GM19351 (cell line): ENCODE measurements at regions not wholly inside any gene's neighbourhood (a gene's known extent, or its start where the extent isn't known, plus 50 kb on each side); places are given as distances from the start of the nearest gene placed in this dataset.
"Not testable (repeated sequence)": the region's sequence is repeated elsewhere in the genome, so short reads cannot be mapped to it uniquely, and the experiment has no call there.

ENCODE experiments used
- ATAC-seq: cut with Tn5 transposase; IDR thresholded peaks from one replicate; pipeline ENCODE4 v1.9.1; 2021; ENCODE audit warnings: mild to moderate bottlenecking, moderate library complexity; ENCODE audit not compliant: unreplicated experiment

- no peak for ATAC-seq
Measured at GRCh38 chr5:10921160-10921559, 160.1 kb upstream of the DAP start.

DNA sequence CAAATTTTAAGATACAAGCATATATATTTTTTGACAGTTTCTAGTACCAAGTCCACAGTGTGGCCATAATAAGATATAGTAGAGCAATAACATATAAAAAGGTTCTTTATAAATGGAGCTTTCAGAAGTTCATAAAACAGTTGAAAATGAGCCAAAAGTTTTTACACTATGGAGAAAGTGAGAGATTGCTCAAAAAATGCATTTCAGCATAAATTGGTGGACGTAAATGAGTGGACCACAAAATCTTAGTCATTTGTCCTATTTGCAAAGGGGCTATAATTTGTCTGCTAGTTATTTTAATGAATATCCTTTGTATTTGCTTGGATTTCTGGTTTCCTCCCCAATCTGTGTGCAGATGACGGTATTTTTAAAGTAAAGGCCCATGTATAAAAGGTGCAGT, 159.4 kb upstream of the DAP start:
- ATAC-seq = no peak

- no peak for ATAC-seq
Measured at GRCh38 chr5:10914741-10915480, 153.9 kb upstream of the DAP start.

GRCh38 chr5:10913841-10914240, 152.8 kb upstream of the DAP start:
- no peak for ATAC-seq

DNA sequence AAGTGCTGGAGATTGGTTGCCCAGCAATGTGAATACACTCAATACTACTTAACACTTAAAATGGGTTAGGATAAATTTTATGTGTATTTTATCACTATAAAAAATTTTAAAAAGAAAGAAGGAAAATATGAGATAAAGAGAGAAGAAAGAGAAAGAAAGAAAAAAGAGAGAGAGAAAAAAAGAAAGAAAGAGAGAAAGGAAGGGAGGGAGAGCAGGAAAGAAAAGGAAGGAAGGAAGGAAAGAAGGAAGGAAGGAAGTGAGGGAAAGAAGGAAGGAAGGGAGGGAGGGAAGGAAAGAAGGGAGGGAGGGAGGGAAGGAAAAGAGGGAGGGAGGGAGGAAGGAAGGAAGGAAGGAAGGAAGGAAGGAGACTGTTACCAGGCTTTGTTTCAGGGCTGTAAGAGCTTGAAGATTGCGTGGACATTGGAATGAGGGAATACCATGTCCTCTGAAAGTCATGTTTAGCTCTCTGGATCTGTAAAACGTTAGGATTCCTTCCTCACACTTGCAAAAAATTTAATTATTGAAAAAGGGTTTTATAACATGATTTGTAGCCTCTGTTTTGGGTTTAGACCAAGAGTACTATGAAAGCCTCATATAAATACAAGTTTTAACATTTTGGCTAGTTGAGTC, 152.3 kb upstream of the DAP start:
- ATAC-seq = no peak

DNA sequence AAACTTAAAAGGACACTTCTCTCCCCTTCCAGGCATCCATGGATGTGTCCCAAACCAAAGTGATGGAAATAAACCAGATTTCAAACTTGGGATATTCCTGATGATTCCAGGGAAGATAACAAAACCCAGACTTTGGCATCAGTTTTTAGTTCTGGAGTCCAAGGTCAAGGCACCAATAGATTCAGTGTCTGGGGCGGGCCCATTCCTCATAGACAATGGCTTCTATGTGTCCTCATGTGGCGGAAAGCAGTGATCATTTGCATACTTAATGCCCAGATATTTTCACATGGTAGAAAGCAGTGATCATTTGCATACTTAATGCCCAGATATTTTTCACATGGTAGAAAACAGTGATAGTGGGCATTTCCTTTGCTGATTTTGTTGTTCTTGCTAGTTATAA, 151.4 kb upstream of the DAP start:
- no peak for ATAC-seq

- no peak for ATAC-seq
Measured at GRCh38 chr5:10910261-10910660, 149.2 kb upstream of the DAP start.

DNA sequence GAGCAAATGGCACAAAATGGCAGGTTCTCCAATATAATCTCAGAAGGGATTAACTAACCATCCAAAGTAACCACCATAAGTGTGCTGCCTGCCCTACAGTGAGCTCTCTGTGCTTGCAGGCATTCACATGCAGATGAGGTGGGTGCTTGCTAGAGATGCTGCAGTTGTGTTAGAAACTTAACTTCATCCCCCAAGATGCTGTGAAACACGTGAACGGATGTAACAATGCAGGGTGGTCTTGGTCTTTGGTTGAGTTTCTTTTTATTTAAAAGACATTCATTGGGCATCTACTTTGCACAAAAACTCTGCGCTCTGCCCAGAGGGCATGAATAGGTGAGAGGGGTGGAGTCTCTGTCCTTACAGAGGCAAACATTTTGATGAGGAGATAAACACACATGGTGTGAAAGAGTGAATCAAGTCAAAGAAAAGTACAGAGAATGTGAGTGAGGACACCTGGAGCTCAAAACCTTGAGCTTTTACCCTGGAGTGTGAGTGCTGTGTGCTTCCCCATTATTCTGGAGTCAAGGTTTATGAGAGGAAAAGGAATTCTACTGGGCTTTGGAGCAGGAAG, 143.9 kb upstream of the DAP start:
- no peak for ATAC-seq

DNA sequence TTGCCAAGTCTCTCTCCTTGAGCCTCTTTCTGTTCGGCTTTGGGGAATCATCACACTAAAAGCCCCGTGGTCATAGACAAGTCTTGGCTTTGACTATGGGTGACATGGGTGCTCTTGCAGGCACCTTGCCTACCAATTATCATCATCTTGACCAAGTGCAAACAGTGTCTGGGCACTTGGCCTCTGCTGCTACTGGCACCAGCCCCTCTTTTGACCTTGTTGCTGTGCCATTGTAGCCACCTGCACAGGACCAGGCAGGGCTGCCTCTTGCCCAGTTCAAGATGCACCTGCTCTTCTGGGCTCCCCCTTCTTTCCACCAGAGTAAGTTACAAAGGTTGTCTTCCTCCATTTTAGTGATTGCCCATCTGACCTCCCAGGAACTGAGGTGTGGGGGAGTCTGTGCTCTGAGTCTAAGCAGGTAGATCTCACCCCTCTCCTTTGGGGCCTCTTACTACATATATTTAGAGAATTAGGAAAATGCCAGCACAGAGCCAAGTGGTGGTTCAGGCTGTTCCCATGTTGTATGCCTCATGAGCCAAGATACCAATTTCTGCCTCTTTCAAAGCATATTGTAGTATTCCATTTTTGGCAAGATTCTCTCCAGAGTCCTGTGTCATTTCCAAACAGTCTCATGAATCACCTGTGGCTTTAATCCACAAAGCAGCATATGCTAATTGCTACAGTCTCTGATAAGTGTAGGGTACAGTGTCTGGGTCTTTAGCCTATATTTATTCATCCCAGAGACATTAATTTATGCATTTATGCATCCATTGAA, 142.9 kb upstream of the DAP start:
- ATAC-seq = no peak

GRCh38 chr5:10902145-10902544, 141.1 kb upstream of the DAP start:
- ATAC-seq = no peak

DNA sequence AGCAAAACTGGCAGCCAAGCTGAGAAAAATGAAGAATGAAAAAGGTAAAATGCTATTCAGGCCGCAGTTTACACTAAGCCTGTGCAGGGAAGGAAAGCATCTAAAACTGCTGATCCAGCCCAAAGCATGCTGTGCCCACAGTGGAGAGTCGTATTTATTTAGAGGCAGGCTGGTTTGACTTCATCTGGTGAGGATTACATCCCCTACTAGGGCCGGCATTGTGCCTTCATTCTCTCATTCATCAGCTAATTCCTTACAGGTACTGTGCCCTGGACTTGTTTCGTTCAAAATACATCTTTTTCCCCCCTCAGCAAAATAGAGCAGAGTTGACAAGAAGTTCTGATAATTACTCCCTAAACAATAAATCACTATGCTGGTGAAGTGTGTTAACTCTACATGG, 137.5 kb upstream of the DAP start:
- ATAC-seq = no peak

DNA sequence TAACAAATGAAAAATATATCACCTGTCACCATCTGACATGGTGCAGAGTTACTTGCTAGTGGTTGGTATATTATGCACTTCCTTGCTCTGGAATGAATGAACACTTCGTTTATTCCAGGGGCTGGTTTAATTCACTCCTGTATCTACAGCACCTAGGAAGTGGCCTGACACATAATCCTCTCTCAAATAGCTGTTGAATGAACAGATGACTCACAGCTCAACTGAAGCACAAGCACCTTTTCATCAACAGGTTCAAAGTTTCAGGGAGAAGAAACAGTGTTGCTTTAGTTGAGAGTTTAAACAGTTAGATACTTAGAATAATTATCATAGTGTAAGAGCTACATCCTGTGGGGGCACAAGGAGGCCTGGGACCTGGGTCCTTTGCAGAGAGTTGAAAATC, 135.0 kb upstream of the DAP start:
- ATAC-seq = no peak

GRCh38 chr5:10894445-10895054, 133.5 kb upstream of the DAP start:
- no peak for ATAC-seq

GRCh38 chr5:10892911-10893215, 131.8 kb upstream of the DAP start:
- ATAC-seq = no peak

DNA sequence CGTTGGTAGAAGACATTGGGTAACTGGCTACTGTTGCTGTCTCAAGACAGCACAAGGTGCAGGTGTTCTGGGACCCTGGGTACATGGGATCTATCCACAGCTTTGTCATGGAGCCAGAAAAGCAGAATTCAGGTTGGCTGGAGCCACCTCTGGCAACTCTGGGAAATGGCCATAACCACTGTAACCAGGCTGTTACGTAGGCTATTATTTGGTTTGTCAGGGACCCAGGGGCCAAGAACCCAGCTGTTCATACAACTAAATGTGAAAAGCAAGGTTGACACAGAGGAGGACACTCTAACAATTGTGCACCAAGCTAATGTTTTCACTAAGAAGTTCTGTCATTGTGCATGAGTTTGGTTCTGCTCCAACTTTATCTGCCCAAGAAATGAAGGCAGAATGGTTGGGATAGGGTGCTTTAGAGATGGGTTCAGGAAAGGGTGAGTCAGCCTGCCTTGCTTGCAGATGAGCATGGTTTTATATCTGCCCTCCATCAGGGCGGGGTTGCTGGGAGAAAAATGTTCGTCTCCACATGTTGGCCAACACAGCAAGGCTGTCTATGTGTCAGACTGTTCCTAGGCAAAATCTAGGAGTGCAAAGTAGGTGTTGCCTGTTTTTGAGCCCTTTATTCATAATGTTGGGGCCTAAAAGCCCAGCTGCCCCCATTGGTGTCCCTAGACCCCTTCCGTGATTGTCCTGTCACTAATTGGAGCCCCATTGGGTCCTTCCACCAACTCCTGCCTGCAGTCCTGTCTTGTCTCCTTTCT, 131.3 kb upstream of the DAP start:
- no peak for ATAC-seq

- no peak for ATAC-seq
Measured at GRCh38 chr5:10891193-10891592, 130.2 kb upstream of the DAP start.

- no peak for ATAC-seq
Measured at GRCh38 chr5:10886497-10886896, 125.5 kb upstream of the DAP start.

- ATAC-seq = no peak
Measured at GRCh38 chr5:10885026-10885425, 124.0 kb upstream of the DAP start.

- ATAC-seq = not testable (repeated sequence)
Measured at GRCh38 chr5:10883945-10884344, 122.9 kb upstream of the DAP start.

GRCh38 chr5:10880934-10881333, 119.9 kb upstream of the DAP start:
- no peak for ATAC-seq

- not testable (repeated sequence) for ATAC-seq
Measured at GRCh38 chr5:10876996-10877395, 116.0 kb upstream of the DAP start.
